Renal pelvis (tissue), 1 donor: ENCODE measurements at regions not wholly inside any gene's neighbourhood (a gene's known extent, or its start where the extent isn't known, plus 50 kb on each side); places are given as distances from the start of the nearest gene placed in this dataset.

ENCODE experiments used
- DNase-seq: peaks from one replicate; pipeline ENCODE4 v3.0.0-alpha.2; 2013

- no peak for DNase-seq
Observed at GRCh38 chr2:15701341-15701907, 109.8 kb downstream of the DDX1 start.

GRCh38 chr2:15701991-15702390, 110.3 kb downstream of the DDX1 start:
- DNase-seq, result no peak

- no peak for DNase-seq
Observed at GRCh38 chr2:15702452-15702851, 110.8 kb downstream of the DDX1 start.

- no peak for DNase-seq
Observed at GRCh38 chr2:15703365-15703869, 111.7 kb downstream of the DDX1 start.

- no peak for DNase-seq
Observed at GRCh38 chr2:15704086-15704787, 112.6 kb downstream of the DDX1 start.

- no peak for DNase-seq
Observed at GRCh38 chr2:15704788-15705115, 113.1 kb downstream of the DDX1 start.

- no peak for DNase-seq
Observed at GRCh38 chr2:15705310-15705709, 113.6 kb downstream of the DDX1 start.

GRCh38 chr2:15705839-15706386, 114.2 kb downstream of the DDX1 start:
- DNase-seq, result no peak

GRCh38 chr2:15706424-15706823, 114.8 kb downstream of the DDX1 start:
- no peak for DNase-seq

- DNase-seq, result no peak
Observed at GRCh38 chr2:15706986-15707632, 115.4 kb downstream of the DDX1 start.

GRCh38 chr2:15708161-15708560, 116.5 kb downstream of the DDX1 start:
- DNase-seq, result no peak

- no peak for DNase-seq
Observed at GRCh38 chr2:15708865-15709820, 117.5 kb downstream of the DDX1 start.

- DNase-seq, result no peak
Observed at GRCh38 chr2:15711126-15711860, 119.6 kb downstream of the DDX1 start.

GRCh38 chr2:15712551-15713342, 121.1 kb downstream of the DDX1 start:
- no peak for DNase-seq

- no peak for DNase-seq
Observed at GRCh38 chr2:15713475-15713874, 121.8 kb downstream of the DDX1 start.

- DNase-seq, result no peak
Observed at GRCh38 chr2:15714002-15714401, 122.3 kb downstream of the DDX1 start.

GRCh38 chr2:15714609-15715008, 122.9 kb downstream of the DDX1 start:
- DNase-seq, result no peak

GRCh38 chr2:15715596-15715995, 123.9 kb downstream of the DDX1 start:
- DNase-seq, result no peak

GRCh38 chr2:15718103-15718943, 126.7 kb downstream of the DDX1 start:
- DNase-seq, result no peak
